ENCODE measurements at regions not wholly inside any gene's neighbourhood (a gene's known extent, or its start where the extent isn't known, plus 50 kb on each side); places are given as distances from the start of the nearest gene placed in this dataset.

- TF ChIP-seq CTCF (conservative IDR thresholded peaks at IDR 0.05) (no peak), EZH2 (IDR thresholded peaks at IDR 0.05; ENCODE audit: low read depth) (no peak)
Observed at GRCh38 chr2:58939388-58939787, 698.3 kb upstream of the FANCL start.

Measured in PC-9 (cell line).